GM21737 (cell line): ENCODE measurements at regions not wholly inside any gene's neighbourhood (a gene's known extent, or its start where the extent isn't known, plus 50 kb on each side); places are given as distances from the start of the nearest gene placed in this dataset.
"Not testable (repeated sequence)": the region's sequence is repeated elsewhere in the genome, so short reads cannot be mapped to it uniquely, and the experiment has no call there.

Experiments used
- ATAC-seq: cut with Tn5 transposase; IDR thresholded peaks from one replicate; pipeline ENCODE4 v1.9.1; 2021; ENCODE audit warnings: mild to moderate bottlenecking, moderate library complexity; ENCODE audit not compliant: unreplicated experiment

DNA sequence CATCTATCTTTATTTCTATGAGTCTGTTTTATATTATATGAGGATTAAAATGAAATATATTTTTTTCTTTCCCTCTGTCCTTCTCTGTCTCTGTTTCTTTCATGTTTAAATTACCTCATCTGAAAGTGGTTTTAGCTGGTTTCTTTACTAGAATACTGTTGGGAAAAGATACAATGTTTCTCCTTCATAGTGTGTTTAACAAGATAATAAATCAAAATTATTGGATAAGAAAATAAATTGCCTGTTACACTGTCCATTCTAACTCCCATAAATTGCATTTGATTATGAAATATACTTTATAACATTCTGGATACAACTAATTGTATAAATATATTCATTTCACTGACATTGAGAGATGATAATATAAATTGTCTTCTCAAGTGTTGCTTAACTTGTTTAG lies 1168.0 kb downstream of the PLA2G4A start:
- no peak for ATAC-seq

DNA sequence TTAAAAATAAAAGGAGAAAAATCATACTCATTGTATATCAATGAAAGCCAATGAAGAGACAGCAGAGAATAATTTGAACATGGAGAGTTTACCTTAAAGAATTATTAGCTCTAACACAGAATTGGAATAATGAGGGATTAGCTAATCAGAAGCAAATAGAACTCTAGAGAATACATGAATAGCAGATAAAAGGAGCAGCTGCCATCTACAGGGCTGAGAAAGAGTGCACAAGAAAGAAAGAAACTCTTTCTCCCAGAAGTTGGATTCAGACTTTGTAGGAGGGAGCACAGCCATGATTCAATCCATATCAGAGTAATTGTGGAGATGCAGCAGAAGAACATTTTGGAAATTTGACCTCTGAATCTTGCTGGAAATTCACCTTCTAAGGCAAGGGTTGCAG lies 1171.2 kb downstream of the PLA2G4A start:
- no peak for ATAC-seq

DNA sequence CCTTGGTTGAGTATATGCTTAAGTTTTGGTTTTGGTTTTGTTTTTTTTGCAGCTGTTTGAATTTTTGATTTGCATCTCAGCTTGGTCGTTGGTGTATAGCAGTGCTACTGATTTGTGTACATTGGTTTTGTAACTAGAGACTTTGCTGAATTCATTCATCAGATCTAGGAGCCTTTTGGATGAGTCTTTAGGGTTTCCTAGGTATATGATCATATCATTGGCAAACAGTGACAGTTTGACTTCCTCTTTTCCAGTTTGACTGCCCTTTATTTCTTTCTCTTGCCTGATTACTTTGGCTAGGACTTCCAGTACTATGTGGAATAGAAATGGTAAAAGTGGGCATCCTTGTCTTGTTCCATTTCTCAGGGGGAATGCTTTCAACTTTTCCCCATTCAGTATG lies 1174.9 kb downstream of the PLA2G4A start:
- ATAC-seq, result not testable (repeated sequence)

DNA sequence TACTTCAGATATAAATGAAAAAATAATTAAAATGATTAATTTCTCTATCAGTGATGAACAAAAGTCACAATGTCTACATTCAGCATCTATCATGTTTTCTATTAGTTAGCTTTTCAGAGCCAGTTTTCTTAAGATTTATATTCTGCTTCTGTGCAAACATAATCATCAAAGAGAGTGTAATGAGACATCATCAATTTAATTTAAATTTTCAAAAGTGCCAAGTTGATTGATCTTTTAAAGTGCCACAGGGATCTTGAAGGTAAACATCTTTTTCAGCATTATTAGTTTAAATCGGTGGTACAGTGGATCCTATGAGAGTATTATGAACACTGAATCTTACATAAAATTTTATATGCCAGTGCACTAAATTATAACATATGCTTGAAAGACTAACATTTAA lies 1176.1 kb downstream of the PLA2G4A start:
- ATAC-seq, result no peak

DNA sequence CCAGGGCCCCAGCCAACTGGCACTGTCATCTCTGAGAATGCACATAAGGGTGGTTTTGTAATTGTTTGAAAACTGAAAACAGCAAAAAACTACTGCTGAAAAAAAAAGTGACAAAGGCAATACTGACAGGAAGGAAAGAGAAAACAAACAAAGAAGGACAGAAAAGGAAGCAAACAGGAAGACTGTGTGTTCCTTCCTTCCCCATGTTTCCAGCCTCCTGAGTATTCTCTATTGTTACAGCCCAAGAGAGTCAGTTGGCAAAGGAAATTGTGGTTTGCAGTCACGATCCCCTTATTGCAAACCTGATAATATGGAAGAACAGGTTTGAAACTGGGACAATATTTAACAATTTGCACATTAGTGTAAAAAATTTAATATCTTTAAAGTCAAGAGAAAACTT lies 1177.6 kb downstream of the PLA2G4A start:
- no peak for ATAC-seq

DNA sequence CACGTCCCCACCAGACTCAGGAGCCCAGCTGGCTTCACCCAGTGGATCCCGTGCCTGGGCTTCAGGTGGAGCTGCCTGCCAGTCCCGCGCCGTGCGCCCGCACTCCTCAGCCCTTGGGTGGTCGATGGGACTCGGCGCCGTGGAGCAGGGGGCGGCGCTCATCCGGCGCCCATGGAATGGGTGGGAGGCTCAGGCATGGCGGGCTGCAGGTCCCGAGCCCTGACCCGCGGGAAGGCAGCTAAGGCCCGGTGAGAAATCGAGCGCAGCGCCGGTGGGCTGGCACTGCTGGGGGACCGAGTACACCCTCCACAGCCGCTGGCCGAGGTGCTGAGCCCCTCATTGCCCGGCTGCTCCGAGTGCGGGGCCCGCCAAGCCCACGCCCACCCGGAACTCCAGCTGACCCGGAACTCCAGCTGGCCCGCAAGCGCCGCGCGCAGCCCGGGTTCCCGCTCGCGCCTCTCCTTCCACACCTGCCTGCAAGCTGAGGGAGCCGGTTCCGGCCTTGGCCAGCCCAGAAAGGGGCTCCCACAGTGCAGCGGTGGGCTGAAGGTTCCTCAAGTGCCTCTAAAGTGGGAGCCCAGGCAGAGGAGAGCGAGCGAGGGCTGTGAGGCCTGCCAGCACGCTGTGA lies 1184.6 kb downstream of the PLA2G4A start:
- ATAC-seq, result not testable (repeated sequence)

DNA sequence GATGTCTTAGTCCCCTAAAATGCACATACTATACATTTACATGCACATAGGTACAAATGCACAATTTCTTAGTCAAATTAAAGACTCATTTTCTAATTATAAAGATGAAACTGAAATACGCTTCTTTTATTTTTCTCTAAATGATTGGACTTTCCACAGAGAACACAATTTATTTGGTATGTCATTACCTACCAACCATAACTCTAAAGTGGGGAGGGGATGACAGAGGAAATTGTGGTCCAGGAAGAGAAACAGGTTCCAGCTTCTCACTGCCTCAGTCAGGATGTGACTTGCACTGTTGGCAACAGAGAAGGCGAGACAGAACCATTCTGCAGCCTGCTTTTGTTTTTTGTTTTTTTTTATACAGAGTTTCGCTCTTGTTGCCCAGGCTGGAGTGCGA lies 1189.2 kb downstream of the PLA2G4A start:
- ATAC-seq, result no peak

DNA sequence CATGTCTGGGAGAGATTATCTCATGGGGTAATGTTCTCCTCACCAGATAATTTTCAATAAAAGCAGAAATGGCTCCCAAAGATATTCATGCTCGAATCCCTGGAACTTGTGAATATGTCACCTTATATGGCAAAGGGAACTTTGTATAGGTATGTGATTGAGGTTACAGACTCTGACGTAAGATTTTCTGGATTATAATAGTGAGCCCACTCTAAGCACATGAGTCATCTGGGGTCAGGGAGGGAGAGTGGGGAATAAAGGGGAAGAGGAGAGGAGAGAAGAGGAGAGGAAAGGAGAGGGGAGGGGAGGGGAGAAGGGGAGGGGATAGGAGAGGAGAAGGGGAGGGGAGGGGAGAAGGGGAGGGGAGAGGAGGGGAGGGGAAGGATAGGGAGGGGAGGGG lies 1193.9 kb downstream of the PLA2G4A start:
- no peak for ATAC-seq

DNA sequence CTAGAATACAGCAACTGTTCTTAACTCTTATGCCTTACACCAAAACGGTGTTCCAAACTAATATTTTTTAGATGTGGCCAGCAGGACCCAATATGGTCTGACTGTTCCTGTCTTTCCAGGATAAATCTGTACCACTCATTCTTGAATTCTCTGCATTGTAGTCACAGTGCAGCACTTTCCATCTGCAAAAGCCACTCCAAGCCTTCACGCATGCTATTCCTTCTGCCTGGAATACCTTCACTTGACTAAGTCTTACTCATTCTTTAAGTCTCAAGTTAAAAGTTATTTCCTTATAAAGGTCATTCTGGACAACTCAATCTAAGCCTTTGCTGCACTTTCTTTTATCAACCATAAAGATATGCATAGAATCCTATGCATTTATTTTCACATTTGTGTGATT lies 1194.5 kb downstream of the PLA2G4A start:
- no peak for ATAC-seq

DNA sequence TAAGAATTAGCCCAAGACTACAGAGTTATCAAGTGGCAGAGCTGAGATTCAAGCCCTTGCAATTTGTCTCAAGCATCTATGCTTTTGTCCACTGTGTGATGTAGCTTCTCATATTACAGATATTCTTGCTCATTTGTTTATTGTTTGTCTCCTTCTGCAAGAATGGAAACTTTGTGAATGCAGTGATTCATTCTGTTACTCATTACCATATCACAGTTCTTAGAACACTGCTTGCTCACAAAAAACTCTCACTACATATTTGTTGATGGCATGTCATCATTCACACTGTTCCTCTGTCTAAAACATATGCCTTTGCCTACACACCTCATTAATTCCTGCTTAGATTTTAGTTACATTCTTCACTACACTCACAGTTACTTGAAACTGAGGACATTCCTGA lies 1198.9 kb downstream of the PLA2G4A start:
- ATAC-seq, result no peak

DNA sequence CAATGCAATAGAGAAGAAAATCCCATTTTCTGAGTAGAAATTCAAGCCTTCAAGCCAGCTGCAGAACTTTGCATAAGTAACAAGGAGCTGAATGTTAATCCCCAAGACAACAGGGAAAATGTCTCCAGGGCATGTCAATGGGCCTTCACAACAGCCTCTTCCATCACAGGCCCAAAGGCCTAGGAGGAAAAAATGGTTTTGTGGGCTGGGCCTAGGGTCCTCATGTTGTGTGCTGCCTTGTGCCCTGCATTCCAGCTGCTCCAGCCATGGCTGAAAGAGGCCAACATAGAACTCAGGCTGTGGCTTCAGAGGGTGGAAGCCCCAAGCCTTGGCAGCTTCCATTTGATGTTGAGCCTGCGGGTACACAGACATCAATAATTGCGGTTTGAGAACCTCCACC lies 1208.8 kb downstream of the PLA2G4A start:
- not testable (repeated sequence) for ATAC-seq

DNA sequence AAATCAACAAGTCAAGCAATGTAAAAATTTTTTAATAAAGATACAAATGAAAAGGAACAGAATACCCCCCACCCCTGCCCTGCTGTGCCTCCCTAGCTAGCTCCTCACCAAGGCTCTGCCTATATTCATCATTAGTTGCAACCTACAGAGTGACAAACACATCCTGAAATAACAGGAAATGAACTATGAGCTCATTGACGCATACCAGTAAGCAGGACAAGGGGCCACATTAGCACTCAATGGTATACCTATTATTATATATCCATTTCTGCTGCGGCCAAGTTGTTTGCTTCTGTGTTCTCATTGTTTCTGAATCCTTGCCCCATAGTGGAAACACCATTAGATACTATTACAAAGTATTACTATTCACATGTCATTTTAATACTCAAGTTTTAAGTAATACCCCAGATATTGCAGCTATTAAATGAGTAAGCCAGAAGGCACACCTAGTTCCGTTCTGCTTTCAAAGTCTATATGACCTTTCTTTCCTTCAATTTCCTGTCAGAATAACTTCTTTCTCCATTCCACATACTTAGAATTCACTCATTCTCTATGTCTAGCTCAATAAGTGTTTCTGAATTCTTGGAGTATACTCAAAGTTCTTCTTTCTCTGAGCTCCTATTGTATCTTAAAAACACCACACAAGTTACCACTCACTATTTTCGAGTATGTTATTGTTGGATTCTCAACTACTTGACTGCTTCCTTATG lies 1214.9 kb downstream of the PLA2G4A start:
- ATAC-seq, result no peak

DNA sequence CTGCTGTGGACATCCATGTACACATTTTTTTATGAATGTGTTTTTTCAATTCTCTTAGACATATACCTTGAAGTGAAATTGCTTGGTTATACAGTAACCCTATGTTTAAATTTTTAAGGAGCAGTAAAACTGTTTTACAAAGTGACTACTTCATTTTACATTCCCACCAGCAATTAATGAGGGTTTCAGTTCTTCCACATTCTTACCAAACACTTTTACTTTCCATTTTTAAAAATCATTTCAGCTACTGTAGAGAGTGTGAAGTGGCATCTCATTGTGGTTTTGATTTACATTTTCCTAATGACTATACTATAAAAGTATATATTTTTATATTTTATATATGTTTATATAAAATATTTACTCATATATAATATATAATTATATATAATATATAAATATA lies 1221.5 kb downstream of the PLA2G4A start:
- no peak for ATAC-seq

DNA sequence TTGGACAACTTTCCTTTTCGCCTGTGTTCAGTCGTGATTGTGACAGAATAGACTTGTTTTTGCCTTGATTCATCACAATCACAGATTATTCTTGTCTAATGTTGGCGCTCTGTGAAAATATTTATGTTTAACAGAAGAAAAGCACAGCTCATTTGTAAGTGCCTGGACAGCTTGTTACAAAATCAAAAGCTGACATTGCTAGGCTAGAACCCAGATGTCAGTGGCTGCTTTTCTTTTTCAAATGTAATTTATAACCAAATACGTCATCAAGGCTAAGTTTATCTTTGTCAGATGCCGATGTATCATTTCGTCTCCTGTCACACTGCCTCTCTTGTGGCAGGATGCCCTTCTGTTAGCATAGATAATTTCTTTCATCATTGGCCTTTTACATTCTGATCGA lies 1227.3 kb downstream of the PLA2G4A start:
- ATAC-seq, result no peak

DNA sequence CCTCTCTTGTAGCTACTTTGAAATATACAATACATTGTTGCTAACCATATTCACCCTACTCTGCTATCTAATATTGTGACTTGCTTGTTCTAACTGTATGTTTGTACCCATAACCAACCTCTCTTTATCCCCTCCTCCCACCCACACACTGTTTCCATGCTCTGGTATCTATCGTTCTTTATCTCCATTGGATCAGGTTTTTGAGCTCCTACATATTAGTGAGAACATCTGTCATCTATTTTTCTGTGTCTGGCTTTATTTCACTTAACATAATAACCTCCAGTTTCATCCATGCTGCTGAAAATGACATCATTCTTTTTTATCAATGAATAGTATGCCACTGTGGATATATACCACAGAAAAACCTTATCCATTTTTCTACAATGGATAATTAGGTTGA lies 1230.1 kb downstream of the PLA2G4A start:
- no peak for ATAC-seq

DNA sequence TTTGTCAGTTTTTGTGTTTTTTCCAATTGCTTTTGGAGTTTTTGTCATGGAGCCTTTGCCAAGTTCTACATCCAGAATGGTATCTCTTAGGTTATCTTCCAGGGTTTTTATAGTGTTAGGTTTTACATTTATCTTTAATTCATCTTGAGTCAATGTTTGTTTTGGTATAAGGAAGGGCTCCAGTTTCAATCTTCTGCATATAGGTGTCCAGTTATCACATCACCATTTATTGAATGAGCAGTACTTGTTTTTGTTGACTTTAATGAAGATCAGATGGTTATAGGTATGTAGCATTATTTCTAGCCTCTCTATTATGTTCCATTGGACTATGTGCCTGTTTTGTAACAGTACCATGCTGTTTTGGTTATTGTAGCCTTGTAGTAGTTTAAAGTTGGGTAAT lies 1233.1 kb downstream of the PLA2G4A start:
- ATAC-seq, result no peak

DNA sequence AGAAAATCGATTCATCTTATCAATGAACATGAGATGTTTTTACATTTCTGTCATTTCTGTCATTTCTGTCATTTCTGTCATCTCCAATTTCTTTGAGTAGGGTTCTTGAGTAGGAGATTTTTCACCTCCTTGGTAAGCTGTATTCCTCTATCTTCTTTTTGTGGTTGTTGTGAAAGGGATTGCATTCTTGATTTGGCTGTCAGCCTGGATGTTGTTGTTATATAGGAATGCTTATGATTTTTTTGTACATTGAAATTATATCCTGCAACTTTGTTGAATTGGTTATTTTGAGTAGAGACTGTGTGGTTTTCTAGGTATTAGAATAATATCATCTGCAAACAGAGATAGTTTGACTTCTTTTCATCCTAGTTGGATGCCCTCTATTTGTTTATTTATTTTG lies 1233.7 kb downstream of the PLA2G4A start:
- no peak for ATAC-seq

DNA sequence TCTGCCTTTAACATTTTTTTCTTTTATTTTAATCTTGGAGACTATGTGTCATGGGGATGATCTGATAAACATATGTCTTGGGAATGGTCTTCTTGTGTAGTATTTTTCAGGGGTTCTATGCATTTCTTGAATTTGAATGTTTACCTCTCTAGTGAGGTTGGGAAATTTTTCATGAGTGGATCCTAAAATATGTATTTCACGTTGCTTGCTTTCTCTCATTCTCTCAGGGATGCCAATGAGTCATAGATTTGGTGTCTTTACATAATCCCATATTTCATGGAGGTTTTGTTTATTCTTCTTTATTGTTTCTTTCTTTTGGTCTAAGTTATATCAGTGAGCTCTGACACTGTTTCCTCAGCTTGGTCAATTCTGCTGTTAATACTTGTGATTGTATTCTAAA lies 1237.2 kb downstream of the PLA2G4A start:
- no peak for ATAC-seq

DNA sequence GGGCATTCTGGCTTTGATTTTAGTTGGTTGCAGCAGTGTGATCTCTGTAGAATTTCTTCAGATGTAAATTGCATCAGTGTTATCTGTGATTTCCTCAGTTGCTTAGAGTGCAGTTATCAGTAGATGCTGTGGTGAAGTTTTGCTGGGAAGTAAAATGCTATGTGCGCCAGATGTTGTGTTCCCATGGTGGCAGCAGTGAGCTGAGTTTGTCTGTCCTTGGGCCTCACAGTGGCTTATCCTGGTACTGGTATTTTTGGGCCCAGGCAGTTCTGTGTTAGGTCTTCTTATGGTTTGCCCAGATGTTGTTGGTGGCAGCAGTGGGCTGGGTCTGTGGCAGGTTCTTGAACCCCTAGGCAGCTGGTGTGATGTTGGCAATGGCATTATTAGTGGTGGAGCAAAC lies 1242.1 kb downstream of the PLA2G4A start:
- ATAC-seq, result no peak

DNA sequence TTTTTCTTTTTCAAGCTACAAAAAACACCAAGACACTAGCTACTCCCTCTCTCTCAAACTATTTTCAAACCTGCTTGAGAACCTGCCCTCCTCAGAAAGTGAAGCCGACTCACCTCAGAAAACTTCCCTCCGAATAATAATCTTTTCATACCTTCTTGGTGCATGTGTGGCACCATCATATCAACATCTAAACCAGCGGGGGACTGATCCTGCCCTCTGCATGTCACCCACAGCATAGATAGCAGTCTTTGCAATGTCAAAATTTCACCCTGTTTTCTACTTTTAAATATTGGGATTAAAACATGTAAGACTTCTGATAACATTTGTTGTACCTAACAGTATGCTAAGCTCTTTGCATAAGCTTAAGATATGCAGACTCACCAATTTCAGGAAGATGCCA lies 1260.3 kb downstream of the PLA2G4A start:
- no peak for ATAC-seq

DNA sequence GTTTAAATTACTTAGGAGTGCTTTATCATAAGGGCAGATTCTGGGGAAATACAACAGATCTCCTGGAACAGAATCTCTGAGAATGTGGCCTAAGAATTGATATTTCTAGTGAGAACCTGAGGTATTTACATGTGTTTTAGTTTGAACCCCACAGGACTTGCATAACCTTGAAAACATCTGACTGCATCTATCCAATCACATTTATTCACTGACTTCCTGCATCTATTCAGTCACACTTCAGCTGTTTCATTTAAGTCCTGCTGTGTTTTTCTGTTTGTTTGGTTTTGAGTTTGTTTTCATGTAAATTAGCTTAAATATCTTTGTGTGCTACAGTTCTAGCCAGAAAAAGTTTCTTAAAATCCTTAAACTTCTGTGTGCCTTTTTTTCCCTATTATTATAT lies 1260.7 kb downstream of the PLA2G4A start:
- ATAC-seq, result no peak

DNA sequence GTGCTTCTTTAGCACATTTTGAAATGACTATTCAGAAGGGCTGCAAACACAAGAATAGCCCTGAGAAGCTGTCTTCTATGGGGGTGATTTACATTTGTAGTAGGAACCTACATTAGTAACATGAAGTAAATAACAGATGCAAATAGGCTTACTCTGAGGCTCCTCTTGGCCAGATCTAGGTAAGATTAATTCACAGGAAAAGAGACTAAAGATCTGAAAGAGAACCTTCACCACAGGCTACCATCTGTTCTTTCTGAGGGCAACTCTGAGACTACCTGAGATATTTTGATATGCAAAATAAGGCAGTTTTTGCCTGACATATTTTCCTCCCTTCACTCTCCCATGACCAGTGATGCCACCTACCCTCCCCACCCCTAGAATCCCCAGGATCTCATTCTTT lies 1267.8 kb downstream of the PLA2G4A start:
- ATAC-seq, result no peak

DNA sequence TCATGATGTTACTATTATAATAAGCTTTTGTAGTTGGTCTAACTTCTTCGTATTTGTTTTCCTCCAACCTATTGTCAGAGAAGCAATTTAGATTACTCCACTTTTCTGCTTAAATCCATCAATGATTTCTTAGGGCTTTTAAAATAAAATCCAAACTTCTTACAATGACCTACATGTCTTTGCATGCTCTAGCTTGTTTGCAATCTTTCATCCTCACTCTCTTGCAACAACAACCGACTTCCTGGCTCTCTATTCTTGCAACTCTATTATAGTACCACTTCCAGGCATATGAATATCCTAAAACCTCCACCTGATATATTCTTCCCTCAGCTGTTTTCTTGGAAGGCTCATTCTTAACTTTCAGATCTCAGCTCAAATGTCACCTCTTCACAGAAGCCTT lies 1288.7 kb downstream of the PLA2G4A start:
- no peak for ATAC-seq
